ENCODE measurements at regions not wholly inside any gene's neighbourhood (a gene's known extent, or its start where the extent isn't known, plus 50 kb on each side); places are given as distances from the start of the nearest gene placed in this dataset.

DNA sequence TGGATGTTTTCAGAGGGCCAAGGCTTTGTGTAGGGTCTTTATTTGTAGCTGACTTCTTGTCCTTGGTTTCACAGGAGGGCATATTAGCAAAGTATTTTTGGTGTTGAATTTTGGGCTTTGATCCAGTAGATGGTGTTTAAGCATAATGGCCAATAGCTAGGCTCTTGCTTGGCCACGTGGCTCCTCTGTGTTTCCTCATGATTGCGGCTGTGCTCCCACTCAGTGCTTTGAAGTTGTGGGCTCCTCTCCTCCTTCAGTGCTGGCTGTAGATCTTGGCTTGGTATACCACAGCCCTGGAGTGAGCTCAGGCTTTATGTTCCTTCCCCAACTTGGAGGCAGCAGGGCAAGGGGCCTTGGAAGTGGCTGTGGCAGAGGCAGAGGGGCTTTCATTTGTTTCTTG lies 107.2 kb upstream of the CENPE start:
- Histone ChIP-seq H3K27me3 (ENCODE audit: control insufficient read depth in 4 of 4, insufficient read depth in 4 of 4, low read length in 3 of 4) (no peaks in the 10 kb centered on the region), H3K9me3 (ENCODE audit: control insufficient read depth in 4 of 4, low read length in 3 of 4) (no peaks in the 10 kb centered on the region), H3K4me3 (ENCODE audit: low read depth in 1 of 3, low read length in 3 of 3) (no peak overlapping the region), H3K27ac (ENCODE audit: low read depth in 1 of 2, low read length in 2 of 2) (no peak overlapping the region), H3K9ac (ENCODE audit: low read depth in 1 of 2, low read length in 2 of 2) (no peak overlapping the region), H3K36me3 (ENCODE audit: control insufficient read depth in 4 of 4, insufficient read depth in 3 of 4, low read depth in 1 of 4, low read length in 3 of 4) (no peaks in the 10 kb centered on the region), H3K4me1 (ENCODE audit: control insufficient read depth in 4 of 4, insufficient read depth in 4 of 4, low read length in 3 of 4) (no peaks in the 10 kb centered on the region)
- no peak for DNase-seq (ENCODE audit: low spot score)
- TF ChIP-seq, protein P1, sequence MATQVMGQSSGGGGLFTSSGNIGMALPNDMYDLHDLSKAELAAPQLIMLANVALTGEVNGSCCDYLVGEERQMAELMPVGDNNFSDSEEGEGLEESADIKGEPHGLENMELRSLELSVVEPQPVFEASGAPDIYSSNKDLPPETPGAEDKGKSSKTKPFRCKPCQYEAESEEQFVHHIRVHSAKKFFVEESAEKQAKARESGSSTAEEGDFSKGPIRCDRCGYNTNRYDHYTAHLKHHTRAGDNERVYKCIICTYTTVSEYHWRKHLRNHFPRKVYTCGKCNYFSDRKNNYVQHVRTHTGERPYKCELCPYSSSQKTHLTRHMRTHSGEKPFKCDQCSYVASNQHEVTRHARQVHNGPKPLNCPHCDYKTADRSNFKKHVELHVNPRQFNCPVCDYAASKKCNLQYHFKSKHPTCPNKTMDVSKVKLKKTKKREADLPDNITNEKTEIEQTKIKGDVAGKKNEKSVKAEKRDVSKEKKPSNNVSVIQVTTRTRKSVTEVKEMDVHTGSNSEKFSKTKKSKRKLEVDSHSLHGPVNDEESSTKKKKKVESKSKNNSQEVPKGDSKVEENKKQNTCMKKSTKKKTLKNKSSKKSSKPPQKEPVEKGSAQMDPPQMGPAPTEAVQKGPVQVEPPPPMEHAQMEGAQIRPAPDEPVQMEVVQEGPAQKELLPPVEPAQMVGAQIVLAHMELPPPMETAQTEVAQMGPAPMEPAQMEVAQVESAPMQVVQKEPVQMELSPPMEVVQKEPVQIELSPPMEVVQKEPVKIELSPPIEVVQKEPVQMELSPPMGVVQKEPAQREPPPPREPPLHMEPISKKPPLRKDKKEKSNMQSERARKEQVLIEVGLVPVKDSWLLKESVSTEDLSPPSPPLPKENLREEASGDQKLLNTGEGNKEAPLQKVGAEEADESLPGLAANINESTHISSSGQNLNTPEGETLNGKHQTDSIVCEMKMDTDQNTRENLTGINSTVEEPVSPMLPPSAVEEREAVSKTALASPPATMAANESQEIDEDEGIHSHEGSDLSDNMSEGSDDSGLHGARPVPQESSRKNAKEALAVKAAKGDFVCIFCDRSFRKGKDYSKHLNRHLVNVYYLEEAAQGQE (IDR thresholded peaks at IDR 0.05) = no peak
- TF ChIP-seq EGR1 (IDR thresholded peaks at IDR 0.05; ENCODE audit: low read depth in 2 of 2) = no peak
- no peak for TF ChIP-seq JUND (IDR thresholded peaks at IDR 0.05)
- no peak for TF ChIP-seq YY1 (IDR thresholded peaks at IDR 0.05)
- TF ChIP-seq FOXA2 (IDR thresholded peaks at IDR 0.05) = no peak
- TF ChIP-seq, protein P2, sequence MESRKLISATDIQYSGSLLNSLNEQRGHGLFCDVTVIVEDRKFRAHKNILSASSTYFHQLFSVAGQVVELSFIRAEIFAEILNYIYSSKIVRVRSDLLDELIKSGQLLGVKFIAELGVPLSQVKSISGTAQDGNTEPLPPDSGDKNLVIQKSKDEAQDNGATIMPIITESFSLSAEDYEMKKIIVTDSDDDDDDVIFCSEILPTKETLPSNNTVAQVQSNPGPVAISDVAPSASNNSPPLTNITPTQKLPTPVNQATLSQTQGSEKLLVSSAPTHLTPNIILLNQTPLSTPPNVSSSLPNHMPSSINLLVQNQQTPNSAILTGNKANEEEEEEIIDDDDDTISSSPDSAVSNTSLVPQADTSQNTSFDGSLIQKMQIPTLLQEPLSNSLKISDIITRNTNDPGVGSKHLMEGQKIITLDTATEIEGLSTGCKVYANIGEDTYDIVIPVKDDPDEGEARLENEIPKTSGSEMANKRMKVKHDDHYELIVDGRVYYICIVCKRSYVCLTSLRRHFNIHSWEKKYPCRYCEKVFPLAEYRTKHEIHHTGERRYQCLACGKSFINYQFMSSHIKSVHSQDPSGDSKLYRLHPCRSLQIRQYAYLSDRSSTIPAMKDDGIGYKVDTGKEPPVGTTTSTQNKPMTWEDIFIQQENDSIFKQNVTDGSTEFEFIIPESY (IDR thresholded peaks at IDR 0.05) = no peak
- no peak for TF ChIP-seq GABPA (IDR thresholded peaks at IDR 0.05 in 1 of 2, conservative IDR thresholded peaks at IDR 0.05 in 1 of 2)
- TF ChIP-seq, protein P3, sequence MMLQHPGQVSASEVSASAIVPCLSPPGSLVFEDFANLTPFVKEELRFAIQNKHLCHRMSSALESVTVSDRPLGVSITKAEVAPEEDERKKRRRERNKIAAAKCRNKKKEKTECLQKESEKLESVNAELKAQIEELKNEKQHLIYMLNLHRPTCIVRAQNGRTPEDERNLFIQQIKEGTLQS (IDR thresholded peaks at IDR 0.05) = no peak
- TF ChIP-seq HNF4G (IDR thresholded peaks at IDR 0.05) = no peak
- TF ChIP-seq, protein P4, sequence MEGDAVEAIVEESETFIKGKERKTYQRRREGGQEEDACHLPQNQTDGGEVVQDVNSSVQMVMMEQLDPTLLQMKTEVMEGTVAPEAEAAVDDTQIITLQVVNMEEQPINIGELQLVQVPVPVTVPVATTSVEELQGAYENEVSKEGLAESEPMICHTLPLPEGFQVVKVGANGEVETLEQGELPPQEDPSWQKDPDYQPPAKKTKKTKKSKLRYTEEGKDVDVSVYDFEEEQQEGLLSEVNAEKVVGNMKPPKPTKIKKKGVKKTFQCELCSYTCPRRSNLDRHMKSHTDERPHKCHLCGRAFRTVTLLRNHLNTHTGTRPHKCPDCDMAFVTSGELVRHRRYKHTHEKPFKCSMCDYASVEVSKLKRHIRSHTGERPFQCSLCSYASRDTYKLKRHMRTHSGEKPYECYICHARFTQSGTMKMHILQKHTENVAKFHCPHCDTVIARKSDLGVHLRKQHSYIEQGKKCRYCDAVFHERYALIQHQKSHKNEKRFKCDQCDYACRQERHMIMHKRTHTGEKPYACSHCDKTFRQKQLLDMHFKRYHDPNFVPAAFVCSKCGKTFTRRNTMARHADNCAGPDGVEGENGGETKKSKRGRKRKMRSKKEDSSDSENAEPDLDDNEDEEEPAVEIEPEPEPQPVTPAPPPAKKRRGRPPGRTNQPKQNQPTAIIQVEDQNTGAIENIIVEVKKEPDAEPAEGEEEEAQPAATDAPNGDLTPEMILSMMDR (IDR thresholded peaks at IDR 0.05; ENCODE audit: low read depth, low read length, missing input control) = no peak
- TF ChIP-seq, protein P5, sequence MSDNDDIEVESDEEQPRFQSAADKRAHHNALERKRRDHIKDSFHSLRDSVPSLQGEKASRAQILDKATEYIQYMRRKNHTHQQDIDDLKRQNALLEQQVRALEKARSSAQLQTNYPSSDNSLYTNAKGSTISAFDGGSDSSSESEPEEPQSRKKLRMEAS (IDR thresholded peaks at IDR 0.05) = no peak
- no peak for TF ChIP-seq RAD21 (IDR thresholded peaks at IDR 0.05)
- TF ChIP-seq TAF1 (conservative IDR thresholded peaks at IDR 0.05) = no peak
- no peak for TF ChIP-seq SP1 (IDR thresholded peaks at IDR 0.05)
- no peak for TF ChIP-seq FOXA1 (IDR thresholded peaks at IDR 0.05)
- TF ChIP-seq RXRA (IDR thresholded peaks at IDR 0.05) = no peak
- TF ChIP-seq HNF4A (conservative IDR thresholded peaks at IDR 0.05) = no peak
- whole genome bisulfite sequencing = 77% methylated on average over 2 of the region's 2 CpGs

DNA sequence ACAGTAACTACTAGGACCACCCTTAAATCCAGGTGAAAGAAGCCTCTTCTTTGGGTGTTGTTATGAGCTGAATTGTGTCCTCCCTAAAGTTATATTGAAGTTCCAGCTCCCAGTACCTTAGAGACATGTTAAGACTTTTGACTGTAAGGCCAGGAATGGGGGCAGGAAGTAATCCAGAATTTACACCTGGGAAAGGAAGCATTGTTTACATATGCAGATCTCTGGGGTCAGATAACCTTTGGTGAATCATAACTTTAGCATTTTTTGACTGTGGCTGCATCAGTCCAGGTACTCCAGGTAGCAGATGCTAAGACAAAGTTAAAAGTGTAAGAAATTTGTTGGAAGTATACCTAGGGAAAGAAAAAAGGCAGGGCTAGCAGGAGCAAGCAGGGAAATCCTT lies 104.9 kb upstream of the CENPE start:
- no peaks in the 10 kb centered on the region for H3K4me1 ChIP-seq (ENCODE audit: control insufficient read depth in 4 of 4, insufficient read depth in 4 of 4, low read length in 3 of 4)
- no peaks in the 10 kb centered on the region for H3K27me3 ChIP-seq (ENCODE audit: control insufficient read depth in 4 of 4, insufficient read depth in 4 of 4, low read length in 3 of 4)
- no peak for DNase-seq (ENCODE audit: low spot score)
- no peaks in the 10 kb centered on the region for H3K9me3 ChIP-seq (ENCODE audit: control insufficient read depth in 4 of 4, low read length in 3 of 4)
- H3K4me3 ChIP-seq (ENCODE audit: low read depth in 1 of 3, low read length in 3 of 3) = no peak overlapping the region
- no peak for TF ChIP-seq YY1 (IDR thresholded peaks at IDR 0.05)
- no peak for TF ChIP-seq RXRA (IDR thresholded peaks at IDR 0.05)
- TF ChIP-seq RAD21 (IDR thresholded peaks at IDR 0.05) = no peak
- TF ChIP-seq, protein P1 (IDR thresholded peaks at IDR 0.05) = no peak
- no peak for TF ChIP-seq NR2F2 (IDR thresholded peaks at IDR 0.05)
- H3K27ac ChIP-seq (ENCODE audit: low read depth in 1 of 2, low read length in 2 of 2) = no peak overlapping the region
- no peak overlapping the region for H3K9ac ChIP-seq (ENCODE audit: low read depth in 1 of 2, low read length in 2 of 2)
- H3K36me3 ChIP-seq (ENCODE audit: control insufficient read depth in 4 of 4, insufficient read depth in 3 of 4, low read depth in 1 of 4, low read length in 3 of 4) = no peaks in the 10 kb centered on the region

Data from liver (tissue), 8 donors.